Progenitor cell of endocrine pancreas (in vitro differentiated cells): ENCODE measurements at regions not wholly inside any gene's neighbourhood (a gene's known extent, or its start where the extent isn't known, plus 50 kb on each side); places are given as distances from the start of the nearest gene placed in this dataset.

ENCODE experiments used
- DNase-seq: peaks from one replicate; pipeline ENCODE4 v3.0.0; 2021; ENCODE audit warnings: low spot score; ENCODE audit not compliant: unreplicated experiment
- H3K27ac Mint-ChIP-seq: 2 replicates; pipeline ENCODE4 v1.8.0; 2021; ENCODE audit warnings: mild to moderate bottlenecking, moderate library complexity, mixed read lengths
- H3K27me3 Mint-ChIP-seq: 2 replicates; pipeline ENCODE4 v1.8.0; 2021; ENCODE audit warnings: mixed read lengths
- H3K36me3 Mint-ChIP-seq: 2 replicates; pipeline ENCODE4 v1.8.0; 2022; ENCODE audit warnings: mixed read lengths; ENCODE audit not compliant: insufficient read depth
- H3K4me1 Mint-ChIP-seq: 2 replicates; pipeline ENCODE4 v1.8.0; 2021; ENCODE audit warnings: low read depth, mixed read lengths
- H3K4me3 Mint-ChIP-seq: 2 replicates; pipeline ENCODE4 v1.8.0; 2021; ENCODE audit warnings: low read depth, mild to moderate bottlenecking, moderate library complexity, mixed read lengths
- H3K9me3 Mint-ChIP-seq: 2 replicates; pipeline ENCODE4 v1.8.0; 2021; ENCODE audit warnings: low read depth, mixed read lengths
- TF ChIP-seq, protein P1 (sequence below): fragments of 200-600 bp; sonication (generic); IDR thresholded peaks from one replicate; pipeline ENCODE4 v1.5.0; 2021; ENCODE audit warnings: antibody characterized with exemption, mild to moderate bottlenecking; ENCODE audit not compliant: unreplicated experiment

DNA sequence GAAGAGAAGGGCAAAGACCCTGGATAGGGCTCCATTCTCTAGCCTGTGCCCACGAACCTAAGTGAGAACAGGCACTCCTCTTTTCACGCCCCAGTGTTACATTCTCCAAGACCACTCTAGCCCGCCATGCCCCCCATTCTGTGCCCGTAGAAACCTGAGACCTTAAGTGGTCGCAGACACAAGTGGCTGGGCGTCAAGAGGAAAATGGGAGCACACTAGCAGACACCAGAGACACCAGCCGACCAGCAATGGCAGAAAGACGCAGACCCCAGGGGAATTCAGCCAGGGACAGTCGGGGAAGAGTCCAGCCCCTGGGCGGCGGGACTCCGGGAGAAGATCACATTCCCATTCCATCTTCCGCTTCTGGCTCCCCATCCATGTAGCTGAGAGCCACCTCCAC lies 2027.9 kb downstream of the PCDH7 start:
- no peak overlapping the region for H3K4me3 Mint-ChIP-seq
- no peak for DNase-seq
- H3K4me1 Mint-ChIP-seq, result no peaks in the 10 kb centered on the region
- TF ChIP-seq, protein P1, sequence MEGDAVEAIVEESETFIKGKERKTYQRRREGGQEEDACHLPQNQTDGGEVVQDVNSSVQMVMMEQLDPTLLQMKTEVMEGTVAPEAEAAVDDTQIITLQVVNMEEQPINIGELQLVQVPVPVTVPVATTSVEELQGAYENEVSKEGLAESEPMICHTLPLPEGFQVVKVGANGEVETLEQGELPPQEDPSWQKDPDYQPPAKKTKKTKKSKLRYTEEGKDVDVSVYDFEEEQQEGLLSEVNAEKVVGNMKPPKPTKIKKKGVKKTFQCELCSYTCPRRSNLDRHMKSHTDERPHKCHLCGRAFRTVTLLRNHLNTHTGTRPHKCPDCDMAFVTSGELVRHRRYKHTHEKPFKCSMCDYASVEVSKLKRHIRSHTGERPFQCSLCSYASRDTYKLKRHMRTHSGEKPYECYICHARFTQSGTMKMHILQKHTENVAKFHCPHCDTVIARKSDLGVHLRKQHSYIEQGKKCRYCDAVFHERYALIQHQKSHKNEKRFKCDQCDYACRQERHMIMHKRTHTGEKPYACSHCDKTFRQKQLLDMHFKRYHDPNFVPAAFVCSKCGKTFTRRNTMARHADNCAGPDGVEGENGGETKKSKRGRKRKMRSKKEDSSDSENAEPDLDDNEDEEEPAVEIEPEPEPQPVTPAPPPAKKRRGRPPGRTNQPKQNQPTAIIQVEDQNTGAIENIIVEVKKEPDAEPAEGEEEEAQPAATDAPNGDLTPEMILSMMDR, result no peak
- no peaks in the 10 kb centered on the region for H3K9me3 Mint-ChIP-seq
- H3K27me3 Mint-ChIP-seq, result no peaks in the 10 kb centered on the region
- no peaks in the 10 kb centered on the region for H3K36me3 Mint-ChIP-seq
- H3K27ac Mint-ChIP-seq, result no peak overlapping the region

DNA sequence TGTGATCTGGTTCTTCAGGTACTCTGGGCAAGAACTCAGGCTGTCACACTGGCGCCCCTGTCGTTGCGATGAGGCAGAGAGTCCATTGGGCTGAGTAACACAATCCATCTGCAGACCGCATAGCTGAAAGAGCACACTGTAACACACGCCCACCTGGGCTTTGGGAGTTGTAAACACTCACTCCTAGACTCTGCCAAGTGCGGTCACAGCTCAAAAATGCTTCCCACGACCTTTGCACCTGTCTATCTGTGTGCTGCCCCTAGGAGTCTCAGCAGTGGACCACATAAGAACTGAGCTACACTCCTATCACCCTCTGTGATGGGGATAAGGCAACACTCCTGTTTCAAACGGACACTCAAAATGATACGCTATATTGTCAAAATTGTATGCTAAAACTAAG lies 2028.3 kb downstream of the PCDH7 start:
- Mint-ChIP-seq H3K27ac (no peak overlapping the region), H3K4me1 (no peaks in the 10 kb centered on the region), H3K36me3 (no peaks in the 10 kb centered on the region), H3K27me3 (no peaks in the 10 kb centered on the region), H3K9me3 (no peaks in the 10 kb centered on the region), H3K4me3 (no peak overlapping the region)
- TF ChIP-seq, protein P1, result no peak
- no peak for DNase-seq

DNA sequence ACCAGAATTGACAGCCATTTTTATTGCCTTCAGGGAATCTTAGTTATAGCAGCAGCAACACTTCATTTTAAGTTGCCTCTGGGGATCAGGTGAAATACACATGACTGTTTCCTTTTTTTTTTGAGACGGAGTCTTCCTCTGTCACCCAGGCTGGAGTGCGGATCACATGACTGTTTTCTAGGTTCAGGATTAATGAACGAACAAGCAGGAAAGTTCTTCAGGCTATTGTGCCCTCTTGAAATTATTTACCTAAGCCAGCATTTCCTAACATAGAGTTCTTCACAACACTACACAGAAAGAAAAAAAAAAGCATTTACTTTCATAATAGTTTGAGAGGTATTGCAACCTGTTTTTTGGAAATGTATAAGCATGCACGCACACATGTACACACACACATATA lies 2032.8 kb downstream of the PCDH7 start:
- DNase-seq, result no peak
- no peak overlapping the region for H3K4me3 Mint-ChIP-seq
- no peaks in the 10 kb centered on the region for H3K27me3 Mint-ChIP-seq
- H3K27ac Mint-ChIP-seq, result no peak overlapping the region
- TF ChIP-seq, protein P1, result no peak
- H3K4me1 Mint-ChIP-seq, result no peaks in the 10 kb centered on the region
- no peaks in the 10 kb centered on the region for H3K36me3 Mint-ChIP-seq
- peaks cover 31% of the 10 kb centered on the region for H3K9me3 Mint-ChIP-seq

DNA sequence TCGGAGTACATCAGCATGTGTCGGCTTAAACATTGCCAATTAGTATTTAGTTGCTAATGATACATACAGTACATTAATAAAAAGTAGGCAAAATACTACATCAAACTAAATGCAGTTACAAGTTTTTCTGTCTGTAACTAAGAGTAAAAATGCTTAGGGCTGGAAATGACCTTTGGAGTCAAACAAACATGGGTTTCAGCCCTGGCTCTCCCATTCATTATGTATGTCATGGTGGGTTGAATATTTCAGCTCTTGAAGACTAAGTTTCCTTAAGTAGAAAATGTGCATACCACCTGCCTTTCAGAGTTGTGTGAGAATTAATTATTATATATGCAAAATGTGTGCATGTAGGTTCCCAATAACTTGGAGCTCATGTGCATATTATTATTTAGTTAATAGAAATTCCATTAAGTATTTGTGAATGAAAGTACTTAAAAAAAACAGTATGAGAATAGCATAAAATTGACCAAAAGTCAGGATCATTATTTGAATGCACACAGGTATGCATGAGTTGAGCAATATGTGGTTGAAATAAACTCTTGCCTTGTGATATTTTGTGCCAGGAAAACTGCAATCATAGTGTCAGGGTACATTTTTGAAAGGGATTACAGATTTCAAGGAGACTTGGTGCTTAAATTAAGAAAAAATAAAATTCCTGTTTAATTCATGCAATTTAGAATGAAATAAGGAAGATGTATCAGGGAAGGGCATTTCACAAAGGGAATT lies 2048.7 kb downstream of the PCDH7 start:
- Mint-ChIP-seq H3K27me3 (no peaks in the 10 kb centered on the region), H3K9me3 (no peaks in the 10 kb centered on the region), H3K4me3 (no peak overlapping the region), H3K36me3 (no peaks in the 10 kb centered on the region), H3K4me1 (peaks cover 16% of the 10 kb centered on the region), H3K27ac (peak overlapping the region; percentile 57)
- TF ChIP-seq, protein P1, result no peak
- no peak for DNase-seq

DNA sequence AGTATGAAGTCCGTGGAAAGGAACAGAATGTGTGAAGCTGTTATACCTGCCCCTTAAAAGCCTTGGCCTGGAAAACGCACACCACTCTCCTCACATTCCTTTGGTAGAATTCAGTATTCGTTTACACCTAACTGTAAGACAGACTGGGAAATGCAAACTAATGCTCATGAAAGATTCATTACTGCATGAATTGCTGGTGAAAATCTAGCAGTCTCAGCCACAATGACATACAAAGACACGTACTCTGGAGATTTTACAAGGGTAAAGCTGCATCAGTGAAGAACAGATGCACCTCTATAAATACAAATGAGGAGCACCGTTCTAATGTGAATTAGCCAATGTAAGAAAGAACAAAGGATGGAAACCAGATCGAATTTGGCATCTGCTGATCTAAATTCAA lies 2051.3 kb downstream of the PCDH7 start:
- H3K36me3 Mint-ChIP-seq, result no peaks in the 10 kb centered on the region
- peaks cover 11% of the 10 kb centered on the region for H3K4me1 Mint-ChIP-seq
- no peak overlapping the region for H3K27ac Mint-ChIP-seq
- H3K4me3 Mint-ChIP-seq, result no peak overlapping the region
- H3K27me3 Mint-ChIP-seq, result no peaks in the 10 kb centered on the region
- DNase-seq, result no peak
- TF ChIP-seq, protein P1, result no peak
- H3K9me3 Mint-ChIP-seq, result no peaks in the 10 kb centered on the region
